Liver (tissue), 8 donors: ENCODE measurements at regions not wholly inside any gene's neighbourhood (a gene's known extent, or its start where the extent isn't known, plus 50 kb on each side); places are given as distances from the start of the nearest gene placed in this dataset.

Experiments used
- DNase-seq: peaks from one replicate; pipeline ENCODE4 v3.0.0-alpha.2; 2017; ENCODE audit warnings: low spot score
- H3K27ac ChIP-seq, 2 donors: one replicate each; pipeline ENCODE4 v1.7.0; 2013; ENCODE audit warnings: inconsistent platforms in 2 of 2, low read length in 2 of 2, control low read depth in 1 of 2, low read depth in 1 of 2, mild to moderate bottlenecking in 1 of 2
- H3K27me3 ChIP-seq, 4 donors: one replicate each; pipeline versions ENCODE4 v1.6.1 to v1.7.0; 2013; ENCODE audit warnings: low read length in 3 of 4, inconsistent platforms in 1 of 4, mild to moderate bottlenecking in 1 of 4, moderate library complexity in 1 of 4; ENCODE audit not compliant: control insufficient read depth in 4 of 4, insufficient read depth in 4 of 4
- H3K36me3 ChIP-seq, 4 donors: one replicate each; pipeline versions ENCODE4 v1.6.1 to v1.7.0; 2013; ENCODE audit warnings: low read length in 3 of 4, mild to moderate bottlenecking in 3 of 4, low read depth in 1 of 4, moderate library complexity in 1 of 4; ENCODE audit not compliant: control insufficient read depth in 4 of 4, insufficient read depth in 3 of 4
- H3K4me1 ChIP-seq, 4 donors: one replicate each; pipeline versions ENCODE4 v1.6.1 to v1.7.0; 2013; ENCODE audit warnings: low read length in 3 of 4, mild to moderate bottlenecking in 3 of 4, moderate library complexity in 1 of 4; ENCODE audit not compliant: control insufficient read depth in 4 of 4, insufficient read depth in 4 of 4
- H3K4me3 ChIP-seq, 3 donors: one replicate each; pipeline versions ENCODE4 v1.6.1 to v1.7.0; 2013; ENCODE audit warnings: low read length in 3 of 3, control low read depth in 1 of 3, low read depth in 1 of 3, mild to moderate bottlenecking in 1 of 3
- H3K9ac ChIP-seq, 2 donors: one replicate each; pipeline ENCODE4 v1.7.0; 2013; ENCODE audit warnings: low read length in 2 of 2, mild to moderate bottlenecking in 2 of 2, moderate library complexity in 2 of 2, control low read depth in 1 of 2, low read depth in 1 of 2
- H3K9me3 ChIP-seq, 4 donors: one replicate each; pipeline versions ENCODE4 v1.6.1 to v1.7.0; 2013; ENCODE audit warnings: low read length in 3 of 4; ENCODE audit not compliant: control insufficient read depth in 4 of 4
- CTCF ChIP-seq: fragments of 150-350 bp; IDR thresholded peaks from 2 replicates; pipeline ENCODE4 v1.5.1; 2017; ENCODE audit warnings: improper control_type of control experiment, low read depth, low read length; ENCODE audit not compliant: missing input control
- EGR1 ChIP-seq, 2 donors: IDR thresholded peaks; 2 replicates each; pipeline ENCODE4 v1.6.1; 2016 to 2018; ENCODE audit warnings: antibody characterized with exemption in 2 of 2, low read depth in 2 of 2
- FOXA1 ChIP-seq: IDR thresholded peaks from 2 replicates; pipeline ENCODE4 v1.6.1; 2016; ENCODE audit warnings: antibody characterized with exemption
- FOXA2 ChIP-seq: IDR thresholded peaks from 2 replicates; pipeline ENCODE4 v1.6.1; 2016; ENCODE audit warnings: antibody characterized with exemption
- GABPA ChIP-seq, 2 donors: IDR thresholded peaks in 1 of 2; conservative IDR thresholded peaks in 1 of 2; 2 replicates each; pipeline ENCODE4 v1.6.1; 2016; ENCODE audit warnings: antibody characterized with exemption in 2 of 2, mild to moderate bottlenecking in 1 of 2, moderate library complexity in 1 of 2
- HNF4A ChIP-seq, 2 donors: conservative IDR thresholded peaks; 2 replicates each; pipeline ENCODE4 v1.6.1; 2016; ENCODE audit warnings: antibody characterized with exemption in 2 of 2, mild to moderate bottlenecking in 2 of 2
- HNF4G ChIP-seq: IDR thresholded peaks from 2 replicates; pipeline ENCODE4 v1.6.1; 2016; ENCODE audit warnings: antibody characterized with exemption
- JUND ChIP-seq, 2 donors: IDR thresholded peaks; 2 replicates each; pipeline ENCODE4 v1.6.1; 2016; ENCODE audit warnings: antibody characterized with exemption in 2 of 2
- MAX ChIP-seq: IDR thresholded peaks from 2 replicates; pipeline ENCODE4 v1.6.1; 2016; ENCODE audit warnings: antibody characterized with exemption
- NR2F2 ChIP-seq: IDR thresholded peaks from 2 replicates; pipeline ENCODE4 v1.6.1; 2016; ENCODE audit warnings: antibody characterized with exemption
- RAD21 ChIP-seq, 2 donors: IDR thresholded peaks; 2 replicates each; pipeline ENCODE4 v1.6.1; 2016; ENCODE audit warnings: antibody characterized with exemption in 2 of 2, mild to moderate bottlenecking in 2 of 2
- RXRA ChIP-seq, 2 donors: IDR thresholded peaks; 2 replicates each; pipeline ENCODE4 v1.6.1; 2017 to 2018; ENCODE audit warnings: antibody characterized with exemption in 2 of 2, mild to moderate bottlenecking in 1 of 2
- SP1 ChIP-seq: IDR thresholded peaks from 2 replicates; pipeline ENCODE4 v1.6.1; 2018; ENCODE audit warnings: antibody characterized with exemption, mild to moderate bottlenecking
- TAF1 ChIP-seq: conservative IDR thresholded peaks from 2 replicates; pipeline ENCODE4 v1.6.1; 2016; ENCODE audit warnings: antibody characterized with exemption, mild to moderate bottlenecking
- YY1 ChIP-seq: IDR thresholded peaks from 2 replicates; pipeline ENCODE4 v1.6.1; 2016; ENCODE audit warnings: antibody characterized with exemption, mild to moderate bottlenecking
- ZBTB33 ChIP-seq: IDR thresholded peaks from 2 replicates; pipeline ENCODE4 v1.6.1; 2016; ENCODE audit warnings: antibody characterized with exemption
- WGBS: extraction: QIAGEN DNeasy Blood & Tissue Kit; methylation state at CpG from one replicate; pipeline ENCODE4 v1.1.7; 2013; 5-methylcytosine and 5-hydroxymethylcytosine counted together
- donor health status: healthy.
- donor health status: healthy.
- donor health status: healthy.
- donor health status: healthy.
- donor health status: healthy.

GRCh38 chr14:84809158-84809557 lies 720.8 kb upstream of the FLRT2 start:
- Histone ChIP-seq H3K4me3 (no peak overlapping the region), H3K9ac (no peak overlapping the region), H3K36me3 (no peaks in the 10 kb centered on the region), H3K27me3 (no peaks in the 10 kb centered on the region), H3K27ac (no peak overlapping the region), H3K9me3 (no peaks in the 10 kb centered on the region), H3K4me1 (no peaks in the 10 kb centered on the region)
- DNase-seq, result no peak
- no peak for TF ChIP-seq RAD21 (IDR thresholded peaks at IDR 0.05)
- TF ChIP-seq GABPA (IDR thresholded peaks at IDR 0.05 in 1 of 2, conservative IDR thresholded peaks at IDR 0.05 in 1 of 2), result no peak
- no peak for TF ChIP-seq MAX
- no peak for TF ChIP-seq JUND (IDR thresholded peaks at IDR 0.05)
- no peak for TF ChIP-seq YY1
- no peak for TF ChIP-seq TAF1
- TF ChIP-seq CTCF, result no peak
- TF ChIP-seq FOXA1, result no peak
- TF ChIP-seq HNF4A (conservative IDR thresholded peaks at IDR 0.05), result no peak
- TF ChIP-seq NR2F2, result no peak
- no peak for TF ChIP-seq FOXA2
- no peak for TF ChIP-seq ZBTB33
- WGBS, result 60% methylated on average over 2 of the region's 2 CpGs

GRCh38 chr14:84814391-84814790 lies 715.6 kb upstream of the FLRT2 start:
- no peak for TF ChIP-seq HNF4A (conservative IDR thresholded peaks at IDR 0.05)
- TF ChIP-seq FOXA2, result no peak
- no peak for TF ChIP-seq EGR1 (IDR thresholded peaks at IDR 0.05; ENCODE audit: low read depth in 2 of 2)
- no peak for TF ChIP-seq HNF4G
- TF ChIP-seq RXRA (IDR thresholded peaks at IDR 0.05), result no peak
- Histone ChIP-seq H3K9me3 (no peaks in the 10 kb centered on the region), H3K4me3 (no peak overlapping the region), H3K4me1 (no peaks in the 10 kb centered on the region), H3K27ac (no peak overlapping the region), H3K9ac (no peak overlapping the region), H3K36me3 (no peaks in the 10 kb centered on the region), H3K27me3 (no peaks in the 10 kb centered on the region)
- WGBS, result 33% methylated on average over 1 of the region's 1 CpG
- DNase-seq, result no peak

GRCh38 chr14:84819528-84819927 lies 710.4 kb upstream of the FLRT2 start:
- Histone ChIP-seq H3K4me3 (no peak overlapping the region), H3K4me1 (no peaks in the 10 kb centered on the region), H3K27ac (no peak overlapping the region), H3K36me3 (no peaks in the 10 kb centered on the region), H3K9ac (no peak overlapping the region), H3K27me3 (no peaks in the 10 kb centered on the region), H3K9me3 (no peaks in the 10 kb centered on the region)
- TF ChIP-seq SP1 (no peak), CTCF (no peak), HNF4A (conservative IDR thresholded peaks at IDR 0.05) (no peak)
- no peak for DNase-seq
- 79% methylated on average over 2 of the region's 2 CpGs for WGBS
